T-helper 2 cell treated with Interferon-gamma antibody and Interleukin-4, amounts not matched to agents 100 ng/mL and 5 ng/mL, for 36 hours (primary cell): ENCODE measurements at regions not wholly inside any gene's neighbourhood (a gene's known extent, or its start where the extent isn't known, plus 50 kb on each side); places are given as distances from the start of the nearest gene placed in this dataset.

Experiments
- intact Hi-C: fragments of 100-400 bp; cut with micrococcal nuclease; formaldehyde crosslinking; loops from one replicate; pipeline ENCODE4 v1.15.1; 2023

DNA sequence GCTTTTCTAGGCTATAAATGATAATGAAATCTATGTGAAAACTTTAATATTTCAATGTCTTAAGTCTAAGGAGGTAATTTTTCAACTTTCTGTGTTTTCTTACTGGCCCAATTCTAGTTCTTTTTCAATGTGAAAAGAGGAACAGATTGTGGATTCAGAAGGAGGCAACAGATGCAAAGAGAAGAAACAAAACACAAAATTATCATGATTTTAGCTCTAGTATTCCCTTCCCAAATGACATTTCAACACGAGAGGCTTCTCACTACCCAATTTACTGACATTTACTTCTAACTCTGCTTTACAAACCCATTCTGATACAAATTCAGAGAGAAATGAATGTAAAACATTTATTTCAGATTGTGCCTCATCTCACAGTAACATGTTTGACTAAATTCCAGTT lies 169.4 kb downstream of the WT1 start:
- intact Hi-C loops, result no loop called here

DNA sequence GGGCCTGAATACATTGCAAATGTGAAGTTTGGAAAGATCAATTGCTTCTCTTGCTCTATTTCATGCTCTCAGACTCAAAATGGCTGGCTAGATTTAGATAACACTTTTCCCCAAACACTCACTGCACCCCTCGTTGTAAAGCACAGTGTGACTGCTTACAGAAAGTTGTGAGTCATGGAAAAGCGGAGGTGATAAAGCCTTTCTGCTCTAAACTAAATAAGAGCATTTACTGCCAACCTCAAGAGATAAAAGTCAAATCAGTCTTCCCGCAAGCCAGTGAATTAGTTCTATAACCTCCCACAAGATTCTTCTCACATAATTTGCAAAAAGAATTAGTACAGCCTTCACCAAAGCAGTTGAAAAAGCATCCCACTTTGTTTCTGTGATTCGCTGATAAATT lies 168.7 kb downstream of the WT1 start:
- intact Hi-C loops, result no loop called here

DNA sequence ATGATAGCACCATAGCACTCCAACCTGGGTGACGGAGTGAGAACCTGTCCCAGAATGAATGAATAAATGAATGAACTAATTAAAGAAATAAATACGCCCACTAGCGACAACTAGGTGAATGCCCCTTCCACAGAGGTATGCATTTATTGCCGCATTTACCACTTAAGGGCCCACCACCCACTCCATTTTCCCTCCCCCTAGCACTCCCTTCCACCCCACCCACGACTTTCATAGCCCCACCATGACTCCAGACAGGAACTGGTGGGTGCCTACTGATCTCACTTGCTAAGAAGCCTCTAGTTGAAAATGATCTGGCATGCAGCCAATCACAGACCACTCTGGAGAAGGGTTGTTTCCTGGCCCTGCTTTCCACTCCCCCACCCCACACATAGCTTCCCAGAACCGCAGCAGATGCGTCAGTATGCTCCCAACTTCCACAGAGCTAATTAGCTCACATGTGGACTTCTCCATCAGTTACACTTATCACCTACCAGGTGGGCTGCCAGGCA lies 167.6 kb downstream of the WT1 start:
- intact Hi-C loops, result no loop called here

DNA sequence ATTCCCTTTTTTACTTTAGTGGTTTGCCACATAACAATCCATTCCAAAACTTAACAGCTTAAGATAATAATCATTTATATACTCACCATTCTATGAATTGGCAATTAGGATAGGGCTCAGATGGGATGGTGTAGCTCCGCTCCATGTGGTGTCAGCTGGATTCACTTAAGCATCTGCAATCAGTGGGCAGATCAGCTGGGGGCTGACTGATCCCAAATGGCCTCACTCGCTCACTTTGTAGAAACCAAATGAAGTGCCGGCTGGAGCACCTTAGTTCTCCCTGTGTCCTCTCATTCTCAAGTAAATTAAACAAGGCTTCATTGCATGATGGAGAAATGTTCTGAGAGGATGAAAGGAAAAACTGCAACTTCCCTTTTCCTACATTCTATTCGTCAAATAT lies 161.4 kb downstream of the WT1 start:
- intact Hi-C loops, result no loop called here

DNA sequence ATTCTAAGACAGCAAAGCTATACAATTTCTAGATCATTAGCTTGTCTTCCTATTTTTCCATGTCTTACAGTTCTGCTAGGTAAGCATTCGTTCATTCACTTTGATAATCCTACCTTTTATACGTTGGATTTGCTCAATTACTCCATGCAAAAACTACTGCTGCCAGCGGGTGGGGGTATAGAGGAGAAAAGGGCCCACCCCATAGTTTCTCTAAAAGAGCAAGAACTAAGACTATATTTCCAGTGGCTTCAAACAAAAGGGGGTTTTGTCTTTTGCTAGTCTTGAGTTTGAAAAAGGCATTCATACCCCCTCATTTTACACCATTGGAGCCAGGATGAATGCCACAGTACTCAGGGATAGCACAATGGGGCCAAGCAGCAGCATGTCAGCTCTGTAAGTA lies 155.7 kb downstream of the WT1 start:
- intact Hi-C loops, result no loop called here

DNA sequence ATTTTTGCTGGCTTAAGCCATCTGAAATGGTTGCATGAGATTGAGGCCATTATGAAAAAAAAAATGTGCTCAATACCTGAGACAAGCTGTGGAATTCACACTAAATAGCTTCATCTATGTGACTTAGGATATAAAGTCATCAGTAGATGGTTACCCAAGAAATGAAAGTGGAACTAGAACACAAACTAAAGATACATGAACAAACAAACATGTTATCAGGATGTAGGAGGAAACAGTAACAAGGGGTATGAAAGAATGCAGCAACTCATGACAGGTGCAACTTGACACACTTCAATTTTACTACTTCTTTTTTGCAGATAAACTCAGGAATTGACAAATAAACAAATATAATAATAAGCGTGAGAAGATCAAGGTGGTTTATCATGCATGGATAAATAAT lies 155.0 kb downstream of the WT1 start:
- intact Hi-C loops, result no loop called here

DNA sequence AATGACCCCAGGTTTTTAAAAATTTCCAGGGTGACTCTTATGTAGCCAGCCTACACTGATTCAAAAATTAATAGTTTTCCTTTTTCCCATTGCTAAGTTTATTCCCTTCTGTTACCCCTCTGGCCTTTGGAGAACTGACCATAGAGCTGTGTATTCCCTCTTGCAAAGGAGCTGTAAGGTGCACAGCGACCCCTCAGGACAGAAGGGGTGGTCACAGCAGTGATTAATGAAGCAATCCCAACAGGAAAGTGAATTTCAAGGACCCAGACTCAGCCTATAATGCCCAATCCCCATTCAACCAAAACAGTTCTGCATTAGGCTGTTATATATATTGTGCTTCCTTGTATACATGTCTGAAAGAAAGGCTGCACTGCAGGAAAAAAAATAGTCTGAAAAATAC lies 147.1 kb downstream of the WT1 start:
- intact Hi-C loops, result no loop called here

DNA sequence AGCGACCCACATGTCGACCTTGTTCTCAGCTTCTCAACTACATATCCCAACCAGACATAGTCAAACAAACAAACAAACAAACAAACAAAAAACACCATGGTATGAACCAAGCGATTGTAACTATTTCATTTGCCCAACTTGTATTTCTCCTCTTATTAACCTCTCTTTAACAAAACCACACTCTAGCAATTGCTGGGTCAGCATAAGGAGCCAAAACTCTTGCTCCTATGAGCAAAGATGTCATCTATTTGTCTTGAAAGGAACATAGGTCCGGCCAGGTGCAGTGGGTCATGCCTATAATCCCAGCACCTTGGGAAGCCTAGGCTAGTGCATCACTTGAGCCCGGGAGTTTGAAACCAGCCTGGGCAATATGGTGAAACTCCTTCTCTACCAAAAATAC lies 145.6 kb downstream of the WT1 start:
- intact Hi-C loops, result no loop called here

DNA sequence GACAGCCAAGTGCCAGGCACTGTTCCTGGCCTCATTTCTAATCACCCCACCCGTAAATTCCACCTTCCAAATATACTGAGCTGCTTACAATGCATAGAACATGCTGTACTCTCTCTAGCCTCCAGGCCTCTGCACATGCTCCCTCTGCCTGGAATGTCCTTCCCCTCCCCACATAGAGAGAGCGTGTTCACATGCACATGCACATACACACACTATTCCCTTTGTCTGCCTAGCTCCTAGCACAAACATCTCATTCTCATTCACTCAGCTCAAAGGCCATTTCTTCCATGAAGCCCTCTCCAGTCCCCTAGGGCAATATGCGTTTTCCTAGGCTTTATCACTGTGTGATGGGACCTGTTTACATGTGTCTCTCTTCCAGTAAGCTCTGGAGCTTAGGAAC lies 144.6 kb downstream of the WT1 start:
- intact Hi-C loops, result no loop called here

DNA sequence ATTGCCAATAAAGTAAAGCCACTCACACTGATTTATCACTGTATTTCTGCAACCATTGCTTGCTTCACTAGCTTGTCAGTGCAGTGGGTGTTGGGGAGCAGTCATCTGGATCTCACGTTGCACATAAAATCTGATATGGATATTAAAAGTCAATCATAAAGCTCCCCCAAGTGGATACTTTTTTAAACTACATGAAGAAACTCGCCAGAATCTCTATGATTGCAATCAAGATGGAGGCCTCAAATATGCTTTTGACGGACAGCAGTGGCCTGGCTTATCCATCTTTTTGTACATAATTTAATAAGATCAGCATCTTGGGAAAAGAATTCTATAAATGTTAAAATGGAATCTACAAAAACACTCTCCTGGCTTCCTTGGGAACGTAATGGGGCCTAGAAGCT lies 137.7 kb downstream of the WT1 start:
- intact Hi-C loops, result no loop called here

DNA sequence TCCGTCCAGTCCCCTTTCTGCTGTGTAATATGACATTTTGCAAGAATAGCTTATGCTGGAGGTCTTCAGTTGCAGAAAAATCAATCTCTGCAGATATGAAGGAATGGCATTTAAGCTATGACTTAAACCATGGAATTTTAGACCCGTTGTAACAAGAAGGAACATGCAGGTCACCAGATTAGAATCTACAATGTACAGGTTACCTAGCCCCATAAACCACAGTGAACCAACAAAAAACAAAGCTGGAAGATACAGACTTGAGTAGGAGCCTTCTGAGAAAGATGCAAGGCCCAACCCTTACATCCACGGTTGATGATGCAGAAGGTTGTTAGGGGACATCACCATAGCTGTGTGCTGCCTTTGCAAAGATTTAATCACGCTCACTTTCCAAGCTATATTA lies 132.5 kb downstream of the WT1 start:
- intact Hi-C loops, result no loop called here

DNA sequence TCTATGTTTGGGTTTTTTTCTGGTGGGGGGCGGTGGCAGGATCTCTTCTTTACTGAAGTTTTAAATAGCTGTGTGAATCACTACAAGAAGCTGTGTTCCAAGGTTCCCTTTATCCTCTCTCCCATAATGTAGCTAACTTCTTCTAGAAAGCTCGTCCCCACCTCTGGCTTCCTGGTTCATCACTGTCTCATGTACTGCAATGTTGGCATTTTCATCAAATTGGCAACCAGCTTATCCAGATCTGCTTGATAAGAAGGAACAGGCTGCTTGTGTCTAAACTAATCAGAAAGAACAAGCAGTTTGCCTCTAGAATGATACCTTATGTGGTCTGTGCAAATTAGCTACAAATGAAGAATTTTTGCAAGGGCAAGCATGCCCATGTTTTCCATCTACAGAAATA lies 130.8 kb downstream of the WT1 start:
- intact Hi-C loops, result no loop called here

DNA sequence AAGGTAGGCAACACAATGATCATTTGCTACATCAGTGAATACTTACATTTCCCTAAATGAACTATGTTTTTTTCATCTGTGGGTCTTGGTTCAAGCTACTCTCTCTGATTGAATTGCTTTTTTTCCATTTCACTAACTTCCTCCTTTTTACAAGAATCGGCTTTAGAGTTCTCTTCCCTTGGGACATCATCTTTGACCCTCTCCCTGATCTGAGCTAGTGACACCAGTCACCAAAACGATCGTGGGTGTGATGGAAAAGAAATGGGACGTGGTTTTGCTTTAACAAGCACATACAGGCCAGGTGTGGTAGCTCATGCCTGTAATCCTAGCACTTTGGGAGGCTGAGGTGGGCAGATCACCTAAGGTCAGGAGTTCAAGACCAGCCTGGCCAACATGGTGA lies 129.9 kb downstream of the WT1 start:
- intact Hi-C loops, result no loop called here

DNA sequence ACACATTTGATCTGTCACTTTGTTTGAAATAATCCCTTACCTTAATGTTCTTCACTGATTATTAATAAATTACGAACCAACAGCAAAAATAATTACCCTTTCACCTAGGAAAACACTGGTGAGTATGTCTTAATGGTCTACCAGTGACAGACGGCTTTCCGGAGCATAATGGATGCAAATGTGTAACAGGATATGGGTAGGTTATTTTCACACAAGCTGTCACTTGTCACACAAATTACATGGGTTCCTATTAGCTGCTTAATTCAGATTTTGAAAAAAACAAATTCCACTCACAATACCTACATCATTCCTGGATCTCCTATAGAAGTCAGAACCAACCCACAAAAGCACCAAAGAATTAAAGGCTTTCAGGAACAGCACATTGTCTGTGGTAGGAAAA lies 127.9 kb downstream of the WT1 start:
- intact Hi-C loops, result no loop called here

DNA sequence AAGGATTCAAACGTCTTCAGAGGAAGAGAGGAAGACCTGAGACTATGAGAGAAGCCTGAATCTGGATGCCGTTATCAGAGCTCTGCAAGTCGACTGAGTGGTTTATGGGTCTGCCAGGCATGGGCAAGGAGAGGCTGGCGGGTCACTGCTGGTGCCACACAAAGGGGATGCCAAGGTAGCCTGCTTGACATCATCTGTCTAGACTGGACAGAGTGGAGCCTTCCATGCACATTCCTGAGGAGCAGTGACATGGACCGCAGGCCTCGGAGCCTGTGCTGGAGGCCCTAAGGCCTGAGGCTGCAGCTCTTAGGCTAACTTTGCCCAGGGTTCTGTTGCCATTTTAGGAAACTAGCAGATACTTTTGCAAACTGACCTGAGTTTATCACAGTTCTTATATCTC lies 127.4 kb downstream of the WT1 start:
- intact Hi-C loops, result no loop called here

DNA sequence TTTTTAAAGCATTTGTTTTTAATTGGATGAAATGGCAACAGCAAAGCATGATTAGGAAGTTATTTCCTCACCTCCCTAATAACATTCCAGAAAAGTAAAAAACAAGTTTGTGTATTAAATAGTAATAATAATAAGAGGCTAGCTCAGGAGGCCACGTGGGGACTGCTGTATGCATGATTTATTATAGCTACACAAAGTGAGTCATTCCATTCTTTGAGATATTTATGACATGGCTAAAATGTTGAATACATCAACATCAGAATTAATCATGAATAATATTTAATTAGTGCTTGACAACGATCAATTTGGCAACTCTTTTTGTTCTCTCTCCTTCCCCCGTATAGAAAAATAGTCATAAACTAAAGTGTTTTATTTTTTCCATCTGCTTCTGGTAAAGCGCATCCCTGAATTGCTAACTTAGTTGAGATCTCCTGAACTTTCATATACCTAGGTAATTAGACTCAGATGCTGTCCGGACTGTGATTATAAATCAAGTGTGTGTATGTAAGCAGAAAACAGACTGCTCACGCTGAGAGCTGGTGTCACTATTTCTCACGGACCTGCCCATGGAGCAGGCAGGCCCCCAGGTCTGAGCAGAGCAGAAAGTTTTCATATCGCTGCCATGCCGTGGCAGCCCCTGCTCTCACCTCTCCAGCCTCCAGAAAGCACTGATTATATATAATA lies 125.7 kb downstream of the WT1 start:
- intact Hi-C loops, result no loop called here

DNA sequence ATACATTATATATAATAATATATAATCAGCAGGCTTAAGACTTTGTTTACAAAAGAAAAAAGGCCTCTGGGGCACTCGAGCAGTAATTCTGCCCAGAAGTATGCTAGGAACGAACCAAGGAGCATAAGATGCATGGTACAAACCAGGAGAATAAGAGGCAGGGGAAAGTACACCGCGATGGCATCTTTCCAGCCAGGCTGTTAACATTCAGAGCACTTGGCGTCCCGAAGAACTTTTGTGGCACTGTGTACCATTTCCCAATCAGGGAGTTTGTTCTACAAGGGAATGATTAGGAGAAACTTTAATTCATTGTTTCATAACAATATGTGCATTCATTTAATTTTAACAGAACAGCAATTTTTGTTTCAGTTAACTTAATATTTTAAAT lies 125.1 kb downstream of the WT1 start:
- intact Hi-C loops, result no loop called here

DNA sequence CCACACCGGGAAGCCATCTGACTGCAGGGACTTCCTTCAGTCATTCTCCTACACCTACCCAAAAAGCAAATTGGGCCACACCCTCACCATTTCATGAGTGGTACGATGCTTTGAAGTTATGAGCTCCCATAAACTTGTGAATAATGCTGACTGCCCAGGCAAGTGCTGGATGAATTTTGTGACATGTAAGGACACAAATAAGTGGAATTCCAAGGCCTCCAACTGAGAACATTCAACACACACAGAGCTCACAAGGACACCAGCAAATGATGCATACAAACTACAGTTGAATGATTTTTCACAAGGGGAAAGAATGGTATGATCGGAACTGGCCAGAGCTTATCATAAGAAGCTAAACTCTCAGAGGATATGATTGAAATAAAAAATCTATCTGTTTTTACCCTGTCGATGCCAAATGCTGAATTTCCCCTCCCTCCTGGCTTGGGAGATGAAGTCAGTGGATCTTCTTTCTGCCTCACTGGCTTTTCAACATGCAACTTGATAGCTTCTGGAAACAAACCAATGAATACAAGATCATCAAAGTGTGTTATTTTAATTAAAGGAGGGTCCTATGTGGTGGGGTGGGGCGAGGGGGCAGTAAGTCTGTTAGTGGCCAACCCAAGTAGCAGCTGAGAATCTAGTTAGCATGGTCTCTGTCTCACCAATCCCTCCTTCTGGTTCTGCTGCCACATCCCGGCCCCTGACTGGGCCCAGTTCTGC lies 123.8 kb downstream of the WT1 start:
- intact Hi-C loops, result no loop called here

DNA sequence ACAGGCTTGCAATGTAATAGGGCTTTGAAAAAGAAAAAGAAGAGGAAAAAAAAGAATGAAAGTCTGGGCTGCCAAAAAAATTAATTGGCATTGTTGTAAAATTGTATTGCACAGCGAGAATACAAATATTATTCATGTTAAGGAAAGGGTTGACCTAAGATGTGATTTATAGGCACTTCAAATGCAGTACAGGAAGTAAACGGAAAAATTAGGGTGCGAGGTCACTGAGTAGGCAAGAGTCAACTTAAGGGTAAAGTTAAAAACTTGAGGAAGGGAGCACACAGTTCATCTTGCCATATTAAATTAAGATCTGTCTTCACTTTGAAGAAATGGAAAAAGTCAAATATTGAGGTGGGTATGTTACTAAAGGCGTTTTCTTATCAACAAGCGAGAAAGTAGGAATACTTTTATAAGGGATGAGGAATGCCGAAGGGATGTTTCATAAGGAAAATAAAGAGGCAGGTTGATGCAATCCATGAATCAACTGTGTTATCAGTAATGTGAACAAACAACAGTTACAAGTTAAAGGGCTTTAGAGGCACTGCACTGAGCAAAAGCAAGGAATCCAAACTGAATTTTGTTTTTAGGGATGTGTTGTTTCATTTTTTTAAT lies 123.0 kb downstream of the WT1 start:
- intact Hi-C loops, result no loop called here

DNA sequence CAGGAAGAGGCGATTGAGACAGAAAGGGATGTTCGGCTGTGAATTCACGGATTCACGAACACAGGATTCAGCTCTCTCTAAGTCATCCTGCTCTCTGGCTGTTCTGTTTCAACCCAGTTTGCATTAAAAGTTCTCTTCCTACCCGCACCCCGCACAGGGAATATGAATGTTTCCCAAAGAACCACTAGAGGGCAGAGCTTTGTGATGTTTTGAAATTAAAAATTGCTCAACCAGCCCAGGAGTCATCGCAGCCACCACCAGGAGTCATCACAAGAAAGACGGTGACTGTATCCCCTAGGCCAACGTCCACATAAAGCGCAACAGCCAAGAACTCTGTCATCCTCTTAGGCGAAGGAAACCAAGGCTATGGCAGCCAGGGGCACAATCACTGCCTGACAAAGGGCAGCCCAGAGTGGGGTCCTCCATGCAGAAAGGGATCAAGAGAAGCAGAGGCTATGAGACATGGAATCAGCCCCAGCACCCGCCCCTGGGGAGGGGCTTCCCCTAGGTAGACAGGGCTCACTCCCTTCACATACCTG lies 122.4 kb downstream of the WT1 start:
- intact Hi-C loops, result no loop called here

DNA sequence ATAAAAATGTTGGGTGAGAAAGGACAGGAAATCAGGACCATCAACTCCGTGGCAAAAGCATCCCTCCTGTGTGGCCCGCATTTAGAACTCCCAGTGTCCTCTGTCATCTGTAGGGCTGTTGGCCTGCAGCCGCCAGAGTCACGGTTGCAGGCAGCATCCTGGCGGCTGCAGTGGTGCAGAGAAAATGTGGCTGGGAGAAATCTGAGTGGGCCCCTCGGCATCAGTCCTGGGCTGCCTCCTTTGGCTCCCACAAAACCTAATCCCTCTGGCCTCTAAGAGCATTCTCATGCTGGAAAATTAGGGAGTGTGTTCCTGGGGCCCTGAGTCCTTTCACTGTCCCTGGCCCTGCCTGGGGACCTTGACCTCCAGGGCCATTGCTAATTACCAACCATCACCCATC lies 121.9 kb downstream of the WT1 start:
- intact Hi-C loops, result no loop called here

DNA sequence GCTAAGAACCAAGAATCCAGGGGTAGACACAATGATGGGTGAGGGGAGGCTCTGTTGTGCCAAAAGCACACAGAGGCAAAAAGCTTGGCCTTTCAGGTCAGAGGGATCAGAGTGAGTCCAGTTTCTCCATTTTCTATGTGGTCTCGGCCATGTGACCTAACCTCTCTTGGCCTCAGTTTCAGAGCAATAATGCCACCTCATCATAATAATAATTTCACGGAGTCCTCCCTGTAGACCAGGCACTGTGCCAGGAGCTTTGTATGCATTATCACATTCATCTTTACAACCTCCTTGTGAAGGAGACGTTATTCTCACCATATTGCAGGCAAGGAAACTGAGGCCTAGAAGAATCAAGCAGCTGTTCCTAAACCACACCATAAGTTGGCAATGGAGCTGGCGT lies 120.2 kb downstream of the WT1 start:
- intact Hi-C loops, result no loop called here

DNA sequence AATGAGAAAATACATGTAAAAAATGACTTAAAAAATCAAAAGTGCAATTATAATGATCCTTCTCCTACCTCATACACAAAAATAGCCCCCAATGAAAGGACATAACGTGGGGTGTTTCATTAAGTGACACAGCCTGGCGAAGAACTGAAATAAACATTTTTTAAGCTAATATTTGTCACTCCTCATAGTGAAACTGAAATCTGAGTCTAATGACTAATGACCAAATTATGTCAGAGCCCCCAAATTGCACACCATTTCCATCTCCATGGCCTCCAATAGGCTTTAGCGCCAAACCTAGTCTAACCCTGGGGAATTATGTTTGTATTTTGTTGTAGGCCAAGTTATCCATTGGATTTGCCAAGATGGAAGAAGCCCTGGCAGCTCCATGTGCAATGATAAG lies 119.1 kb downstream of the WT1 start:
- intact Hi-C loops, result no loop called here
